Glutamatergic neuron (in vitro differentiated cells): ENCODE measurements at regions not wholly inside any gene's neighbourhood (a gene's known extent, or its start where the extent isn't known, plus 50 kb on each side); places are given as distances from the start of the nearest gene placed in this dataset.

Source experiments
- DNase-seq: peaks from one replicate; pipeline ENCODE4 v3.0.0; 2022
- H3K27ac Mint-ChIP-seq: one replicate; pipeline ENCODE4 v1.8.0; 2020; ENCODE audit warnings: mild to moderate bottlenecking, mixed read lengths, inconsistent platforms; ENCODE audit not compliant: unreplicated experiment
- H3K27me3 Mint-ChIP-seq: one replicate; pipeline ENCODE4 v1.8.0; 2020; ENCODE audit warnings: mild to moderate bottlenecking, moderate library complexity, mixed read lengths, inconsistent platforms; ENCODE audit not compliant: unreplicated experiment
- H3K36me3 Mint-ChIP-seq: one replicate; pipeline ENCODE4 v1.8.0; 2020; ENCODE audit warnings: mild to moderate bottlenecking, mixed read lengths, inconsistent platforms; ENCODE audit not compliant: unreplicated experiment
- H3K4me1 Mint-ChIP-seq: one replicate; pipeline ENCODE4 v1.8.0; 2020; ENCODE audit warnings: mild to moderate bottlenecking, low read depth, mixed read lengths, inconsistent platforms; ENCODE audit not compliant: unreplicated experiment
- H3K4me3 Mint-ChIP-seq: one replicate; pipeline ENCODE4 v1.8.0; 2020; ENCODE audit warnings: mild to moderate bottlenecking, mixed read lengths, inconsistent platforms; ENCODE audit not compliant: unreplicated experiment
- H3K9me3 Mint-ChIP-seq: one replicate; pipeline ENCODE4 v1.8.0; 2020; ENCODE audit warnings: mild to moderate bottlenecking, moderate library complexity, mixed read lengths, inconsistent platforms; ENCODE audit not compliant: unreplicated experiment
- TF ChIP-seq, protein P1 (sequence below): fragments of 200-600 bp; sonication (generic); IDR thresholded peaks from one replicate; pipeline ENCODE4 v1.5.0; 2021; ENCODE audit not compliant: partially characterized antibody, unreplicated experiment

DNA sequence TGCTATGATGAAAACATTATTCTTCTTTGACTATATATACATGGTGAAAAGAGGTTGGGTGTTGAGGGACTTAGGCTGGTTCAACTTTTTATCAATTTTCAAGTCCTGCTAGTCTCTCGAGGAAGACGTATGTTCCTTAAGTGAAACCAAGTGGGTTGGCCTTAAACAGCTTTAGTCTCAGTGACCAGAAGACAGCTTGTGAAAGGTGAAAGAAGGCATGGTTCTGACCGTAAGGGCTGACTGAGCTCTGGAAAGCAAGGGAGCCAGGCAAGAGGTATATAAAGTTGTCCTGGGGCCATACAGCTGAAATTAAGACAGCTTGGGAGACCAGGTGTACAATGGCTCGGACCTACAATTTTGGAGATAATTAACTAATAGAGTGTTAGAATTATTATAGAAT is 128.9 kb upstream of the TP63 start:
- Mint-ChIP-seq H3K9me3 (no peaks in the 10 kb centered on the region), H3K27ac (no peak overlapping the region), H3K27me3 (no peaks in the 10 kb centered on the region), H3K36me3 (no peaks in the 10 kb centered on the region), H3K4me3 (no peak overlapping the region), H3K4me1 (no peaks in the 10 kb centered on the region)
- TF ChIP-seq, protein P1, sequence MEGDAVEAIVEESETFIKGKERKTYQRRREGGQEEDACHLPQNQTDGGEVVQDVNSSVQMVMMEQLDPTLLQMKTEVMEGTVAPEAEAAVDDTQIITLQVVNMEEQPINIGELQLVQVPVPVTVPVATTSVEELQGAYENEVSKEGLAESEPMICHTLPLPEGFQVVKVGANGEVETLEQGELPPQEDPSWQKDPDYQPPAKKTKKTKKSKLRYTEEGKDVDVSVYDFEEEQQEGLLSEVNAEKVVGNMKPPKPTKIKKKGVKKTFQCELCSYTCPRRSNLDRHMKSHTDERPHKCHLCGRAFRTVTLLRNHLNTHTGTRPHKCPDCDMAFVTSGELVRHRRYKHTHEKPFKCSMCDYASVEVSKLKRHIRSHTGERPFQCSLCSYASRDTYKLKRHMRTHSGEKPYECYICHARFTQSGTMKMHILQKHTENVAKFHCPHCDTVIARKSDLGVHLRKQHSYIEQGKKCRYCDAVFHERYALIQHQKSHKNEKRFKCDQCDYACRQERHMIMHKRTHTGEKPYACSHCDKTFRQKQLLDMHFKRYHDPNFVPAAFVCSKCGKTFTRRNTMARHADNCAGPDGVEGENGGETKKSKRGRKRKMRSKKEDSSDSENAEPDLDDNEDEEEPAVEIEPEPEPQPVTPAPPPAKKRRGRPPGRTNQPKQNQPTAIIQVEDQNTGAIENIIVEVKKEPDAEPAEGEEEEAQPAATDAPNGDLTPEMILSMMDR: no peak
- DNase-seq: no peak

DNA sequence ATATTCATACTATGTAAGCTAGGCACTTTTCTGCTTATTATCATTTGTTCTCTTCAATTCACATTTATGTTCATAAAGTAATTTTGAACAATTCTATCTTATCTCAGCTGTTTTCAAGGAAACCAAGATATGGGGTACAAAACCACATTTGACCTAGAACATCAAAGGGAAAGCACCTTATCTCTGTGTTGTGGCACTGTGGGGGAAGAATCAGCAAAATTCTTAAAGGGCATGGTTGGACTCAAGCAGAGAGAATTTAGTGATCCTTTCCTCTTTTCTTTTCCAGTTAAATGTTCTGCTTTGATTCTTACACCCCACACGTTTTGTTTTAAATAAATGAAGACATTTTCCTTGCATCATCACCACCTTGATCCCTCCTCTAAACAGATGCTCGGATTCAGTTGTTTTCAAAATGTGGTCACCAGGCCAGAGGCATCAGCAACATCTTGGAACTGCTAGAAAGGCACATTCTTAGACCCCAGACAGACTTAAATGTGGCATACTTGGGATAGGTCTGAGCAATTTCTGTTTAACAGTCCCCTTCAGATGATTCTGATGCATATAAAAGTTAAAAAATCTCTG is 128.4 kb upstream of the TP63 start:
- Mint-ChIP-seq H3K4me1 (no peaks in the 10 kb centered on the region), H3K4me3 (no peak overlapping the region), H3K9me3 (no peaks in the 10 kb centered on the region), H3K36me3 (no peaks in the 10 kb centered on the region), H3K27ac (no peak overlapping the region), H3K27me3 (no peaks in the 10 kb centered on the region)
- no peak for DNase-seq
- TF ChIP-seq, protein P1: no peak

DNA sequence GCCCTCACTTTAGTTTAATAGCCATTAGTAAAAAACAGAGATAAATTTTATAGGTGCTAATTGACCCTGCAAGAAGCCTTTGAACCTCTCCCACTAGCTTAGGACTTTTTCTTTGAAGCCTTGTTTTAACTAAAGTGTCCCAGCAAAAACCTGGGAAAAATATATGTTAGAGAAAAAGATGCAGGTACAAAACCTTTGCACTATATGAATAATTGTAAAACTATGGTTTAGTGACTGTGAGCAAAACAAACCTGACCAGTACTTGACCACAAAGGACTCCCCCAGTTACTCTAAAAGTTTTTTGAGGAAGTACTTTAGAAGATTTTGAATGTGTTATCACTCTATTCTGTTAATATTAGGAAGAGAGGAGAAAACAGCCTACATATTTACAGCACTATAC is 123.3 kb upstream of the TP63 start:
- Mint-ChIP-seq H3K27ac (no peak overlapping the region), H3K4me3 (no peak overlapping the region), H3K27me3 (no peaks in the 10 kb centered on the region)

DNA sequence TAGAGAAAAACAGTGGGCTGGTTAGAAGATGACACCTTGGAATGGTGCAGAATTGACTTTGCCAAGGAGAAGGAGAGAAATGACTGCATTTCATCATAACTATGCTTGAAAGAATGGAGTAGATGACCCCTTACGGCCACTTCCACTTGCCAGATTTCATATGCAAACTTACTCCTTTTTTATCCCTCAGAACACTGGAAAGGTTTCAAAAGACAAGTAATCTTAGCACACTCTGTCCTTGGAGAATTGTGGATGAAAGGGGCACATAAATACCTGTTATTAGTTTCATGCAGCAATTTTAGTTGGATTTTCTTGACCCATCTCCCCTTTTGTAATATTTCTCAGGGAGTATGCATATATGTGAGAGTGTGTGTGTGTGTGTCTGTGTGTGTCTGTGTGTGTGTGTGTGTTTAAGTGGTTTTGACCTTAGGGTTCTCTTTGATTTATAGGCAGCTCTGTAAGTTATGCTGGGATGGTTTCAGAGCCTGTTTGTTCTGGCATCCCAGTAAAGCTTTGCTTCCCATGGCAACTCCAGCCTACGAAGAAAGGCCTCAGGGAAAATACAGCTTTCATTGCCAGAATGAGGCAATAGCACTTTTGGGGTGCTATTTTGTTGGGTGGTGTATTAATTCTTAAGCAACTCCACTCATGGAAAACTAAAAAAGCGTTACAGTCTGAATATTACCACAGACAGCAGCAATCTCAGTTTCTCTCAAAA is 122.2 kb upstream of the TP63 start:
- H3K4me1 Mint-ChIP-seq: no peaks in the 10 kb centered on the region
- no peak overlapping the region for H3K27ac Mint-ChIP-seq
- H3K9me3 Mint-ChIP-seq: no peaks in the 10 kb centered on the region
- H3K36me3 Mint-ChIP-seq: no peaks in the 10 kb centered on the region
- H3K27me3 Mint-ChIP-seq: no peaks in the 10 kb centered on the region
- H3K4me3 Mint-ChIP-seq: no peak overlapping the region
- DNase-seq: no peak
- TF ChIP-seq, protein P1: no peak

More for the DNA sequence above, 123.3 kb upstream of the TP63 start:
- no peak for DNase-seq
- H3K9me3 Mint-ChIP-seq: no peaks in the 10 kb centered on the region
- TF ChIP-seq, protein P1: no peak
- H3K4me1 Mint-ChIP-seq: no peaks in the 10 kb centered on the region
- no peaks in the 10 kb centered on the region for H3K36me3 Mint-ChIP-seq

DNA sequence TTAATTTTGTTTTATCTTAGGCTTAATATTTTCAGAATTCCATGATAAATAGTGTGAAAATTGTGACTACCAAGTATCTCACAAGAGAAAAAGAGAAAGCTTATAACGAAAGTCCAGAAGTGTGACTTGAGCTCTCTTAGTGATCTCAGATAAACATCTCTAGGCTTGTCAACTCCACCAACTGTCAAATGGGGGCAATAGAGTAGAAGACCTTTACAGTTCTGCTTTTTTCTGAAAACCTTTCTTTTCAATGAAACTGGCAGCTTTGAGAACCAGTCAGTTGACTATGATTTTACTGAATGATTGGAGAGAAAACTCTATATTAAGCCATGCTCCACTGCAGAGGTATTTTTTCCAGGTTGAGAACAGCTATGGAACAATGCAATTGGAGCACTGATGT is 119.2 kb upstream of the TP63 start:
- DNase-seq: no peak
- H3K4me3 Mint-ChIP-seq: no peak overlapping the region
- no peak overlapping the region for H3K27ac Mint-ChIP-seq
- TF ChIP-seq, protein P1: no peak
- H3K36me3 Mint-ChIP-seq: no peaks in the 10 kb centered on the region
- no peaks in the 10 kb centered on the region for H3K4me1 Mint-ChIP-seq
- H3K27me3 Mint-ChIP-seq: peaks cover 2% of the 10 kb centered on the region
- no peaks in the 10 kb centered on the region for H3K9me3 Mint-ChIP-seq
